ENCODE measurements at regions not wholly inside any gene's neighbourhood (a gene's known extent, or its start where the extent isn't known, plus 50 kb on each side); places are given as distances from the start of the nearest gene placed in this dataset.

- no peak for DNase-seq (ENCODE audit: low read depth)
Measured at GRCh38 chr6:18763086-18763485, 375.9 kb downstream of the RNF144B start.

- no peak for DNase-seq (ENCODE audit: low read depth)
Measured at GRCh38 chr6:18784794-18785193, 397.6 kb downstream of the RNF144B start.

GRCh38 chr6:18785810-18786490 lies 398.8 kb downstream of the RNF144B start:
- DNase-seq (ENCODE audit: low read depth), result no peak

GRCh38 chr6:18792866-18793265 lies 405.7 kb downstream of the RNF144B start:
- DNase-seq (ENCODE audit: low read depth), result no peak

- DNase-seq (ENCODE audit: low read depth), result no peak
Measured at GRCh38 chr6:18795726-18796125, 408.6 kb downstream of the RNF144B start.

GRCh38 chr6:18820725-18821124 lies 433.6 kb downstream of the RNF144B start:
- DNase-seq (ENCODE audit: low read depth), result no peak

- no peak for DNase-seq (ENCODE audit: low read depth)
Measured at GRCh38 chr6:18823782-18824386, 436.7 kb downstream of the RNF144B start.

GRCh38 chr6:18829272-18829870 lies 442.2 kb downstream of the RNF144B start:
- DNase-seq (ENCODE audit: low read depth), result no peak

GRCh38 chr6:18835976-18836375 lies 448.8 kb downstream of the RNF144B start:
- no peak for DNase-seq (ENCODE audit: low read depth)

GRCh38 chr6:18837013-18837412 lies 449.9 kb downstream of the RNF144B start:
- DNase-seq (ENCODE audit: low read depth), result no peak

GRCh38 chr6:18842534-18842933 lies 455.4 kb downstream of the RNF144B start:
- DNase-seq (ENCODE audit: low read depth), result no peak

GRCh38 chr6:18845896-18846295 lies 458.7 kb downstream of the RNF144B start:
- no peak for DNase-seq (ENCODE audit: low read depth)

GRCh38 chr6:18846327-18846726 lies 459.2 kb downstream of the RNF144B start:
- DNase-seq (ENCODE audit: low read depth), result no peak

- DNase-seq (ENCODE audit: low read depth), result no peak
Measured at GRCh38 chr6:18861204-18861603, 474.1 kb downstream of the RNF144B start.

GRCh38 chr6:18883268-18883667 lies 496.1 kb downstream of the RNF144B start:
- DNase-seq (ENCODE audit: low read depth), result no peak

GRCh38 chr6:18883851-18884250 lies 496.7 kb downstream of the RNF144B start:
- no peak for DNase-seq (ENCODE audit: low read depth)

- no peak for DNase-seq (ENCODE audit: low read depth)
Measured at GRCh38 chr6:18893540-18894269, 506.6 kb downstream of the RNF144B start.

- no peak for DNase-seq (ENCODE audit: low read depth)
Measured at GRCh38 chr6:18897350-18897749, 510.2 kb downstream of the RNF144B start.

GRCh38 chr6:18904681-18905080 lies 517.5 kb downstream of the RNF144B start:
- no peak for DNase-seq (ENCODE audit: low read depth)

- no peak for DNase-seq (ENCODE audit: low read depth)
Measured at GRCh38 chr6:18920701-18921100, 533.6 kb downstream of the RNF144B start.

- DNase-seq (ENCODE audit: low read depth), result no peak
Measured at GRCh38 chr6:18931086-18931485, 543.9 kb downstream of the RNF144B start.

- DNase-seq (ENCODE audit: low read depth), result no peak
Measured at GRCh38 chr6:18958146-18958545, 571.0 kb downstream of the RNF144B start.

- DNase-seq (ENCODE audit: low read depth), result no peak
Measured at GRCh38 chr6:18961566-18961965, 574.4 kb downstream of the RNF144B start.
